Stomach (tissue), 8 donors: ENCODE measurements at regions not wholly inside any gene's neighbourhood (a gene's known extent, or its start where the extent isn't known, plus 50 kb on each side); places are given as distances from the start of the nearest gene placed in this dataset.

Source experiments
- DNase-seq, 2 donors: peaks; one replicate each; pipeline versions ENCODE4 v3.0.0 to v3.0.0-alpha.2; 2013 to 2019
- H3K27ac ChIP-seq, 5 donors: fragments of 200-600 bp in 4 of 5; sonication (generic) in 4 of 5; one replicate each; pipeline ENCODE4 v1.5.1; 2013 to 2019; ENCODE audit warnings: mild to moderate bottlenecking in 1 of 5, moderate library complexity in 1 of 5
- H3K27me3 ChIP-seq, 3 donors: fragments of 200-600 bp; sonication (generic); one replicate each; pipeline ENCODE4 v1.5.1; 2017 to 2019; ENCODE audit warnings: mixed run types in 1 of 3
- H3K36me3 ChIP-seq, 4 donors: fragments of 200-600 bp; sonication (generic); 1 replicate in 3 of 4; 2 replicates in 1 of 4; pipeline ENCODE4 v1.5.1; 2016 to 2019
- H3K4me1 ChIP-seq, 4 donors: fragments of 200-600 bp; sonication (generic); one replicate each; pipeline ENCODE4 v1.5.1; 2016 to 2019
- H3K4me3 ChIP-seq, 4 donors: fragments of 200-600 bp; sonication (generic) in 3 of 4; one replicate each; pipeline ENCODE4 v1.5.1; 2016 to 2019; ENCODE audit warnings: mild to moderate bottlenecking in 1 of 4
- H3K9me3 ChIP-seq, 4 donors: fragments of 200-600 bp; sonication (generic); one replicate each; pipeline ENCODE4 v1.5.1; 2016 to 2019
- CTCF ChIP-seq, 7 experiments: fragments of 450-650 bp in 4 of 7; fragments of 200-600 bp in 3 of 7; sonication (generic) in 3 of 7; IDR thresholded peaks; one replicate each; pipeline ENCODE4 v1.5.1; 2016 to 2019; ENCODE audit warnings: antibody characterized with exemption in 7 of 7, control low read depth in 2 of 7, mild to moderate bottlenecking in 1 of 7
- EP300 ChIP-seq: sonication (generic); formaldehyde crosslinking; IDR thresholded peaks from one replicate; pipeline ENCODE4 v1.6.1; 2017; ENCODE audit warnings: antibody characterized with exemption
- POLR2A ChIP-seq, 4 donors: fragments of 450-650 bp; IDR thresholded peaks; one replicate each; pipeline ENCODE4 v1.6.1; 2016; ENCODE audit warnings: antibody characterized with exemption in 4 of 4, control low read depth in 2 of 4, mild to moderate bottlenecking in 1 of 4, moderate library complexity in 1 of 4
- POLR2AphosphoS5 ChIP-seq, 3 donors: sonication (generic); formaldehyde crosslinking; IDR thresholded peaks; one replicate each; pipeline ENCODE4 v1.6.1; 2016; ENCODE audit warnings: antibody characterized with exemption in 3 of 3
- WGBS, 5 donors: extraction: QIAGEN DNeasy Blood & Tissue Kit in 3 of 5; methylation state at CpG; one replicate each; pipeline versions ENCODE4 v1.1.5 to v1.1.7; 2013 to 2018; 5-methylcytosine and 5-hydroxymethylcytosine counted together
- intact Hi-C: fragments of 100-400 bp; cut with DNase I; formaldehyde crosslinking; loops from one replicate; pipeline ENCODE4 v1.15.1; 2023; ENCODE audit warnings: low total_unique reads
- donor health status: healthy with polysubstance abuse.
- donor health status: Bipolar disorder and iron deficiency.
- donor health status: healthy.

- no peaks in the 10 kb centered on the region for H3K36me3 ChIP-seq
- TF ChIP-seq POLR2AphosphoS5 (IDR thresholded peaks at IDR 0.05) (no peak), EP300 (no peak), POLR2A (IDR thresholded peaks at IDR 0.05) (no peak), CTCF (IDR thresholded peaks at IDR 0.05) (no peak)
- no peak overlapping the region for H3K27ac ChIP-seq
- H3K4me1 ChIP-seq = no peaks in the 10 kb centered on the region
- no peak overlapping the region for H3K4me3 ChIP-seq
- WGBS, 5 donors = 87 to 95% (median 92%) methylated on average over 2 of the region's 2 CpGs
- intact Hi-C loops = no loop called here
- H3K9me3 ChIP-seq = no peaks in the 10 kb centered on the region
- H3K27me3 ChIP-seq = peaks cover 0 to 33% (median 6%) of the 10 kb centered on the region in 3 donors
- no peak for DNase-seq
Measured at GRCh38 chr5:87768190-87768589, 355.5 kb upstream of the CCNH start.

- Histone ChIP-seq H3K4me1 (no peaks in the 10 kb centered on the region), H3K27me3 (peaks cover 0 to 24% (median 0%) of the 10 kb centered on the region in 3 donors), H3K9me3 (no peaks in the 10 kb centered on the region), H3K27ac (no peak overlapping the region), H3K4me3 (no peak overlapping the region), H3K36me3 (no peaks in the 10 kb centered on the region)
- intact Hi-C loops = no loop called here
- DNase-seq = no peak
- TF ChIP-seq POLR2A (IDR thresholded peaks at IDR 0.05) (no peak), EP300 (no peak), CTCF (IDR thresholded peaks at IDR 0.05) (no peak), POLR2AphosphoS5 (IDR thresholded peaks at IDR 0.05) (no peak)
- WGBS, 5 donors = 38 to 49% (median 42%) methylated on average over 5 of the region's 5 CpGs
Measured at GRCh38 chr5:87765009-87765408, 352.3 kb upstream of the CCNH start.

GRCh38 chr5:87762631-87763030, 349.9 kb upstream of the CCNH start:
- Histone ChIP-seq H3K27ac (no peak overlapping the region), H3K4me3 (no peak overlapping the region), H3K27me3 (peaks cover 0 to 22% (median 0%) of the 10 kb centered on the region in 3 donors), H3K4me1 (no peaks in the 10 kb centered on the region), H3K9me3 (no peaks in the 10 kb centered on the region), H3K36me3 (no peaks in the 10 kb centered on the region)
- no peak for DNase-seq
- no peak for TF ChIP-seq POLR2A (IDR thresholded peaks at IDR 0.05)
- no peak for TF ChIP-seq CTCF (IDR thresholded peaks at IDR 0.05)
- no peak for TF ChIP-seq POLR2AphosphoS5 (IDR thresholded peaks at IDR 0.05)
- no peak for TF ChIP-seq EP300
- WGBS, 5 donors = 25 to 54% (median 46%) methylated on average over 1 of the region's 1 CpG
- intact Hi-C loops = no loop called here

GRCh38 chr5:87756951-87757350, 344.2 kb upstream of the CCNH start:
- H3K36me3 ChIP-seq = no peaks in the 10 kb centered on the region
- H3K27ac ChIP-seq = no peak overlapping the region
- TF ChIP-seq EP300 (no peak), CTCF (IDR thresholded peaks at IDR 0.05) (no peak), POLR2AphosphoS5 (IDR thresholded peaks at IDR 0.05) (no peak)
- intact Hi-C loops = no loop called here
- no peaks in the 10 kb centered on the region for H3K9me3 ChIP-seq
- no peak overlapping the region for H3K4me3 ChIP-seq
- no peak for DNase-seq
- peaks cover 0 to 7% (median 0%) of the 10 kb centered on the region in 3 donors for H3K27me3 ChIP-seq
- 50 to 62% (median 58%) methylated on average over 1 of the region's 1 CpG for WGBS, 5 donors
- no peaks in the 10 kb centered on the region for H3K4me1 ChIP-seq
